A673 (cell line): ENCODE measurements at regions not wholly inside any gene's neighbourhood (a gene's known extent, or its start where the extent isn't known, plus 50 kb on each side); places are given as distances from the start of the nearest gene placed in this dataset.

ENCODE experiments used
- EZH2 ChIP-seq: fragments of 200-600 bp; sonication (generic); IDR thresholded peaks from 2 replicates; pipeline ENCODE4 v1.6.1; 2017; ENCODE audit warnings: borderline replicate concordance, low read depth, mild to moderate bottlenecking, mixed read lengths, antibody characterized with exemption, low read length; ENCODE audit not compliant: poor library complexity, severe bottlenecking
- TF ChIP-seq, protein P1 (sequence below): fragments of 300-800, 200-600 bp; sonication (generic); conservative IDR thresholded peaks from 2 replicates; pipeline ENCODE4 v1.5.1; 2017; ENCODE audit warnings: low read depth, mild to moderate bottlenecking, antibody characterized with exemption, low read length, moderate library complexity, mixed read lengths

DNA sequence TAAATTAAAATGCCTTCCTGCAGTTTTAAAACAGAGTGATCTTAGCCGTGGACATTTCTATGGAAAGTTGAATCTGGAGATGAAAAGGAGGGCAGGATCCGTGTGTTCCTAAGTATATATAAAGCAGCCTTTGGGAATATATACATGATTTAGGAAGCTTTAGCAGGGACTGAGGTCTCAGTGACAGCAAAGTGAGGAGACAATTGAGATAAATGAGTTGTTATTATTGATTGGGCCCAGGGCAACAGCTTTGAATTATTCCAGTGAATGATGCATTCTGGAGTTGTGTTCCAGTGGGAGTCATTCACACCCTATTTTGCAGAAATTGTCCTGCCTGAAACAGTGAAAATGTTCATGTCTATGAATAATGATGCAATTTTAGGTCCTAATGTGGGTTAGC, 281.4 kb downstream of the BCHE start:
- TF ChIP-seq, protein P1, sequence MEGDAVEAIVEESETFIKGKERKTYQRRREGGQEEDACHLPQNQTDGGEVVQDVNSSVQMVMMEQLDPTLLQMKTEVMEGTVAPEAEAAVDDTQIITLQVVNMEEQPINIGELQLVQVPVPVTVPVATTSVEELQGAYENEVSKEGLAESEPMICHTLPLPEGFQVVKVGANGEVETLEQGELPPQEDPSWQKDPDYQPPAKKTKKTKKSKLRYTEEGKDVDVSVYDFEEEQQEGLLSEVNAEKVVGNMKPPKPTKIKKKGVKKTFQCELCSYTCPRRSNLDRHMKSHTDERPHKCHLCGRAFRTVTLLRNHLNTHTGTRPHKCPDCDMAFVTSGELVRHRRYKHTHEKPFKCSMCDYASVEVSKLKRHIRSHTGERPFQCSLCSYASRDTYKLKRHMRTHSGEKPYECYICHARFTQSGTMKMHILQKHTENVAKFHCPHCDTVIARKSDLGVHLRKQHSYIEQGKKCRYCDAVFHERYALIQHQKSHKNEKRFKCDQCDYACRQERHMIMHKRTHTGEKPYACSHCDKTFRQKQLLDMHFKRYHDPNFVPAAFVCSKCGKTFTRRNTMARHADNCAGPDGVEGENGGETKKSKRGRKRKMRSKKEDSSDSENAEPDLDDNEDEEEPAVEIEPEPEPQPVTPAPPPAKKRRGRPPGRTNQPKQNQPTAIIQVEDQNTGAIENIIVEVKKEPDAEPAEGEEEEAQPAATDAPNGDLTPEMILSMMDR = no peak
- no peak for TF ChIP-seq EZH2
